ENCODE measurements at regions not wholly inside any gene's neighbourhood (a gene's known extent, or its start where the extent isn't known, plus 50 kb on each side); places are given as distances from the start of the nearest gene placed in this dataset.

GRCh38 chr6:95135182-95135581 lies 442.2 kb upstream of the MANEA start:
- Histone ChIP-seq H3K27ac (ENCODE audit: low read length) (no peak overlapping the region), H3K4me2 (ENCODE audit: low read length) (no peak overlapping the region), H4K20me1 (ENCODE audit: insufficient read depth, low read length) (no peaks in the 10 kb centered on the region), H3K9ac (ENCODE audit: low read length) (no peak overlapping the region), H3K79me2 (ENCODE audit: low read length) (no peaks in the 10 kb centered on the region), H3K4me1 (ENCODE audit: low read length) (no peaks in the 10 kb centered on the region), H3K36me3 (replicated peaks; ENCODE audit: low read depth, low read length) (no peaks in the 10 kb centered on the region), H3K9me3 (ENCODE audit: insufficient read depth, low read length) (no peaks in the 10 kb centered on the region), H2AFZ (ENCODE audit: low read depth, low read length) (no peak overlapping the region), H3K27me3 (ENCODE audit: low read depth, low read length) (no peaks in the 10 kb centered on the region), H3K4me3 (ENCODE audit: low read length) (no peak overlapping the region)
- no peak for TF ChIP-seq CTCF (IDR thresholded peaks at IDR 0.05; ENCODE audit: low read depth, low read length)
- no peak for TF ChIP-seq EZH2phosphoT487 (IDR thresholded peaks at IDR 0.05; ENCODE audit: low read depth)

GRCh38 chr6:95142101-95142500 lies 435.2 kb upstream of the MANEA start:
- no peak overlapping the region for H2AFZ ChIP-seq (ENCODE audit: low read depth, low read length)
- H3K4me3 ChIP-seq (ENCODE audit: low read length): no peak overlapping the region
- H3K9me3 ChIP-seq (ENCODE audit: insufficient read depth, low read length): no peaks in the 10 kb centered on the region
- no peaks in the 10 kb centered on the region for H3K4me1 ChIP-seq (ENCODE audit: low read length)
- H4K20me1 ChIP-seq (ENCODE audit: insufficient read depth, low read length): no peaks in the 10 kb centered on the region
- no peak overlapping the region for H3K27ac ChIP-seq (ENCODE audit: low read length)
- no peak overlapping the region for H3K4me2 ChIP-seq (ENCODE audit: low read length)
- H3K9ac ChIP-seq (ENCODE audit: low read length): no peak overlapping the region
- no peak for TF ChIP-seq CTCF (IDR thresholded peaks at IDR 0.05; ENCODE audit: low read depth, low read length)
- TF ChIP-seq EZH2phosphoT487 (IDR thresholded peaks at IDR 0.05; ENCODE audit: low read depth): no peak
- H3K27me3 ChIP-seq (ENCODE audit: low read depth, low read length): no peaks in the 10 kb centered on the region
- no peaks in the 10 kb centered on the region for H3K79me2 ChIP-seq (ENCODE audit: low read length)
- H3K36me3 ChIP-seq (replicated peaks; ENCODE audit: low read depth, low read length): no peaks in the 10 kb centered on the region

GRCh38 chr6:95142661-95143335 lies 434.5 kb upstream of the MANEA start:
- H3K4me1 ChIP-seq (ENCODE audit: low read length): no peaks in the 10 kb centered on the region
- TF ChIP-seq EZH2phosphoT487 (IDR thresholded peaks at IDR 0.05; ENCODE audit: low read depth) (no peak), CTCF (IDR thresholded peaks at IDR 0.05; ENCODE audit: low read depth, low read length) (no peak)
- no peaks in the 10 kb centered on the region for H3K27me3 ChIP-seq (ENCODE audit: low read depth, low read length)
- H3K4me3 ChIP-seq (ENCODE audit: low read length): no peak overlapping the region
- H2AFZ ChIP-seq (ENCODE audit: low read depth, low read length): no peak overlapping the region
- H3K9me3 ChIP-seq (ENCODE audit: insufficient read depth, low read length): no peaks in the 10 kb centered on the region
- H3K9ac ChIP-seq (ENCODE audit: low read length): no peak overlapping the region
- H3K27ac ChIP-seq (ENCODE audit: low read length): no peak overlapping the region
- no peaks in the 10 kb centered on the region for H3K36me3 ChIP-seq (replicated peaks; ENCODE audit: low read depth, low read length)
- no peaks in the 10 kb centered on the region for H4K20me1 ChIP-seq (ENCODE audit: insufficient read depth, low read length)
- no peaks in the 10 kb centered on the region for H3K79me2 ChIP-seq (ENCODE audit: low read length)
- H3K4me2 ChIP-seq (ENCODE audit: low read length): no peak overlapping the region

- Histone ChIP-seq H3K9ac (ENCODE audit: low read length) (no peak overlapping the region), H3K79me2 (ENCODE audit: low read length) (no peaks in the 10 kb centered on the region), H3K4me2 (ENCODE audit: low read length) (no peak overlapping the region), H3K4me1 (ENCODE audit: low read length) (no peaks in the 10 kb centered on the region), H3K4me3 (ENCODE audit: low read length) (no peak overlapping the region), H2AFZ (ENCODE audit: low read depth, low read length) (no peak overlapping the region), H4K20me1 (ENCODE audit: insufficient read depth, low read length) (no peaks in the 10 kb centered on the region), H3K27me3 (ENCODE audit: low read depth, low read length) (no peaks in the 10 kb centered on the region), H3K27ac (ENCODE audit: low read length) (no peak overlapping the region), H3K36me3 (replicated peaks; ENCODE audit: low read depth, low read length) (no peaks in the 10 kb centered on the region), H3K9me3 (ENCODE audit: insufficient read depth, low read length) (no peaks in the 10 kb centered on the region)
- TF ChIP-seq CTCF (IDR thresholded peaks at IDR 0.05; ENCODE audit: low read depth, low read length) (no peak), EZH2phosphoT487 (IDR thresholded peaks at IDR 0.05; ENCODE audit: low read depth) (no peak)
Observed at GRCh38 chr6:95143408-95144180, 433.7 kb upstream of the MANEA start.
